Activated naive CD4-positive, alpha-beta T cell treated with anti-CD3 and anti-CD28 coated beads for 36 hours (primary cell): ENCODE measurements at regions not wholly inside any gene's neighbourhood (a gene's known extent, or its start where the extent isn't known, plus 50 kb on each side); places are given as distances from the start of the nearest gene placed in this dataset.

ENCODE experiments used
- CTCF ChIA-PET: fragments of 350-600 bp; sonication (Branson Sonifier 250); formaldehyde crosslinking; loops from one replicate; lab custom pipeline; 2021; ENCODE audit warnings: antibody characterized with exemption; lab: Charles Lee
- DNase-seq: peaks from one replicate; pipeline ENCODE4 v3.0.0-alpha.2; 2020
- H3K27ac Mint-ChIP-seq: one replicate; pipeline ENCODE4 v1.8.0; 2021; ENCODE audit warnings: mild to moderate bottlenecking, mixed read lengths
- H3K27me3 Mint-ChIP-seq: one replicate; pipeline ENCODE4 v1.8.0; 2021; ENCODE audit warnings: low read depth, mixed read lengths
- H3K36me3 Mint-ChIP-seq: one replicate; pipeline ENCODE4 v1.8.0; 2021; ENCODE audit warnings: low read depth, mixed read lengths
- H3K4me1 Mint-ChIP-seq: one replicate; pipeline ENCODE4 v1.8.0; 2021; ENCODE audit warnings: low read depth, mixed read lengths
- H3K4me3 Mint-ChIP-seq: one replicate; pipeline ENCODE4 v1.8.0; 2021; ENCODE audit warnings: mild to moderate bottlenecking, moderate library complexity, mixed read lengths
- H3K9me3 Mint-ChIP-seq: one replicate; pipeline ENCODE4 v1.8.0; 2021; ENCODE audit warnings: mixed read lengths
- intact Hi-C: fragments of 100-400 bp; cut with micrococcal nuclease; formaldehyde crosslinking; loops from one replicate; pipeline ENCODE4 v1.15.1; 2023

DNA sequence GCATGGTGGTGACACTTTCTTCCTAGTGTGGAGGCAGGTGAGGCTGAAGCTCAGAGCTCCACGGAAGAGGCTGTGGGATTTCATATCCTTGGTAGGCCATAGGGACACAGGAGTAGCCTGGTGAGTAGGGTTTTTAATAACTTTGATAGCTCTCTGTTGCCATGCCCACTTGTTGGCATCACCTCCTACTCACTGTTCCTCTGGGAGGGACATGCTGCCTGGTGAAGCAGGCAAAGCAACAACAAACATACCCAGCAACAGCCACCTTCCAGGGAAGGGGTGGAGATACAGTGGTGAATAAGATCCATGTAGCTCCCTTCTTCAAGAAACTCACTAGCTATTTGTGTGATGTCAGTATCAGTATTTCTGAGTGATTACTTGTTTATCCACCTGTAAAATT is 285.4 kb downstream of the CLIC5 start:
- Mint-ChIP-seq H3K4me3 (no peak overlapping the region), H3K4me1 (no peaks in the 10 kb centered on the region), H3K27me3 (peaks cover 18% of the 10 kb centered on the region), H3K36me3 (no peaks in the 10 kb centered on the region), H3K27ac (no peak overlapping the region), H3K9me3 (no peaks in the 10 kb centered on the region)
- no peak for DNase-seq
- CTCF ChIA-PET: no interaction called here
- intact Hi-C loops: no loop called here

DNA sequence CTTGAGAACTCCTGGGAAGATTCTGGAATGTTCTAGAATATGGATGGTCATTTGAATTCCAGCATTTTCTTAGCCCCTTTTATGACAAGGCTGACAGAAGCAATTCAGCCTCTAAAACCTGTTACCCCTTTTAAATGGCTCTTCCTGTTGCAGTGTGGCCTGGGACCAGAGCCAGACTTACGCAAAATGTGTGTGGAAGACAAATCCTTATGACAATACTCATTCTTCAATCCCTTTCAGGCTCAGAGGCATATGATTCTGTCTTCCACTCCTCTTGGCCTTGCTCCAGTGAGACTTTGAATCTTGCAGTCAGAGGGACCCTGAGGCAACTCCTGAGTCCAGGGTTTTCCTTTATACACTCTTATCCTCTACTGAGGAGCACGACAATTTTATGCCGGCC is 287.0 kb downstream of the CLIC5 start:
- Mint-ChIP-seq H3K9me3 (no peaks in the 10 kb centered on the region), H3K4me3 (no peak overlapping the region), H3K27ac (no peak overlapping the region), H3K4me1 (no peaks in the 10 kb centered on the region), H3K36me3 (no peaks in the 10 kb centered on the region), H3K27me3 (peaks cover 9% of the 10 kb centered on the region)
- CTCF ChIA-PET: no interaction called here
- no peak for DNase-seq
- intact Hi-C loops: no loop called here

DNA sequence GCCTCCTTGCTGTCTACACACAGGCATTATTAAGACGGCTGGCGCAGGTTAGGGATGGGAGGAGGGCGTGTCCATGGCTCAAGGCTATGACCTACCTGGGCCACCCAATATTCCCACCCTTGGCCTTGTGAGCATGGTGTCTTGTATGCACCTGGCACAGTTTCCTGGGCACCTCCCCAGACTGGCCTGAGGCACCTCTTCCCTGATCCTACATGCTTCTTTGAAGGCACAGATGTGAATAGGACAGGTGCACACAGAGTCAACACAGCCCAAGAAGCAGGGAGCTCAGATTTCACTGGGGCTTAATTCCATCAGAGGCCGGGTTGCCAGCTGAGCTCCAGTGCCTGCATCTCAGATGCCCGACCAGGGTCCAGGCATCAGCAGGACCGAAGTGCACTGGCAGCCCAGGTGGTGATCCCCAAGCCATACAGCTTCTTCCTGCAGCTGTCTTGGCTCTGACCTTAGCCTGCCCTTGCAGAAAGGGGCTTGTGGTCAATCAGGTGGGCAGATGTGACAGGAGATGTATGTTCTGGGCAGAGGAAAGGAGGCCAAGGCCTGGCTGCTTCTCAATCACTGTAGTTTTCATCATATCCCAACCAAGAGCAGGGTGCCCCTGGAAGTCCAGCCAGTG is 287.7 kb downstream of the CLIC5 start:
- H3K4me1 Mint-ChIP-seq: no peaks in the 10 kb centered on the region
- no peak overlapping the region for H3K27ac Mint-ChIP-seq
- intact Hi-C loops: no loop called here
- no peaks in the 10 kb centered on the region for H3K9me3 Mint-ChIP-seq
- H3K27me3 Mint-ChIP-seq: peaks cover 5% of the 10 kb centered on the region
- no peaks in the 10 kb centered on the region for H3K36me3 Mint-ChIP-seq
- no peak for DNase-seq
- CTCF ChIA-PET: interaction anchor here (0.6 kb wide), 1 partner anchor 690 kb away, joined by 3 read pairs; no protein-coding TSS in a partner anchor
- H3K4me3 Mint-ChIP-seq: no peak overlapping the region

DNA sequence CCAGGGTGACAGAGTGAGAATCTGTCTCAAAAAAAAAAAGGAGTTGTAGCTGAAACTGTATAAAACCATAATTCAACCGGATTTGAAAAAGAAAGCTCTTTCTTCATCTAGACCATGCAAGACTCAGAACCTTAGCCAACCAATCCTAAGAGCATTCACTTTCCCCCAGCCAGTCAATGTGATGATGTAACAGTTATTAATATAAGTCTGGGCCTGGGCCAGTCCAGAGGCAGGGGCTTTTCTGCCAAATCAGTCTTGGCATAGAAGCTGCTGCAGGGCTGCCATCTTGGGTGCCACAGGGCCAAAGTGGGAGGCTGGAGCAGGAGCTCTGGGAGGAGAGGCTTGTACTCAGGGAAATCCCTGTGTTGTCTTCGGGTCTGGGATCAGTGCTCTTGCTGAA is 288.4 kb downstream of the CLIC5 start:
- DNase-seq: no peak
- no peak overlapping the region for H3K27ac Mint-ChIP-seq
- H3K36me3 Mint-ChIP-seq: no peaks in the 10 kb centered on the region
- no peak overlapping the region for H3K4me3 Mint-ChIP-seq
- H3K9me3 Mint-ChIP-seq: peaks cover 2% of the 10 kb centered on the region
- CTCF ChIA-PET: interaction anchor here (0.5 to 0.6 kb wide), 2 partner anchors 414 to 689 kb away, joined by 3 read pairs; no protein-coding TSS in a partner anchor
- intact Hi-C loops: no loop called here
- H3K4me1 Mint-ChIP-seq: no peaks in the 10 kb centered on the region
- H3K27me3 Mint-ChIP-seq: no peaks in the 10 kb centered on the region

DNA sequence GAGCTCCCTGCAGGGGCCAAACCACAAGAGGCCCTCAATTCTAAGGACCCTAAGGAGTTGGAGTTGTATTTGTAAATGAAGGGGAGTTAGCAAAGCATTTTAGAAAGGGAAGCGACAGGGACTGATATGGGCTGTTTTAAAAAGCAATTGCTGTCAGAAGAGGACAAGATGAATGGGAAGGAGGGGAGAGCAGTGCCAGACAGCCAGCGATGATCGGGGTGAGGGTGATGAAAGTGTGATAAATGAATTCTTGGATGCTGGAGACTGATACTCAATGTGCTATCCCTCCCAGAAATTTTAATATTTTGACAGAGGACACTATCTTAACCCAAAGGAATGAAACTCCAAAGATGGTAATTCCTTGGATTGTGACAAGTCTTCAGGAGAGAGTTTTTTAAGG is 289.2 kb downstream of the CLIC5 start:
- Mint-ChIP-seq H3K36me3 (no peaks in the 10 kb centered on the region), H3K27me3 (no peaks in the 10 kb centered on the region), H3K27ac (no peak overlapping the region), H3K9me3 (peaks cover 2% of the 10 kb centered on the region), H3K4me3 (no peak overlapping the region), H3K4me1 (no peaks in the 10 kb centered on the region)
- no peak for DNase-seq
- intact Hi-C loops: no loop called here
- CTCF ChIA-PET: no interaction called here

DNA sequence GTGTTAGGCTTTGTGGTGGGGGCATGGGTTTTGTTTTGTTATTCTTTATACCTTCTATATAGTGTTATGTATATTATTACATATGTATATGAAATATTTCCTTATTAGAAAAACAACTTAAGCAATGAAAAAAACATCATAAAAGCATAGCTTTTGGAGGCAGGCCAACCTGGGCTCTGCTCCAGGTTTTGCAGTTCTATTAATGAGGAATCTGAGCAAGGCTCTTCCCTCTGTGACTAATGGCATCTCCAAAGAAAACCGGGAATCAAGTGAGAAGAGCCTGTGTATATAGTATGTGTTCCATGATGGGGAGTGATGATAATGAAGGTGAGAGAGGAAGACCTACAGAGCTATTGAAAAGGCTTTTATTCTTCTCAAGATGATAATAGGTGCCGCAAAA is 291.1 kb downstream of the CLIC5 start:
- Mint-ChIP-seq H3K27me3 (no peaks in the 10 kb centered on the region), H3K4me1 (no peaks in the 10 kb centered on the region), H3K4me3 (no peak overlapping the region), H3K9me3 (peaks cover 2% of the 10 kb centered on the region), H3K36me3 (no peaks in the 10 kb centered on the region), H3K27ac (no peak overlapping the region)
- DNase-seq: no peak
- CTCF ChIA-PET: interaction anchor here (0.6 kb wide), 1 partner anchor 10 kb away, joined by 3 read pairs; no protein-coding TSS in a partner anchor
- intact Hi-C loops: no loop called here

DNA sequence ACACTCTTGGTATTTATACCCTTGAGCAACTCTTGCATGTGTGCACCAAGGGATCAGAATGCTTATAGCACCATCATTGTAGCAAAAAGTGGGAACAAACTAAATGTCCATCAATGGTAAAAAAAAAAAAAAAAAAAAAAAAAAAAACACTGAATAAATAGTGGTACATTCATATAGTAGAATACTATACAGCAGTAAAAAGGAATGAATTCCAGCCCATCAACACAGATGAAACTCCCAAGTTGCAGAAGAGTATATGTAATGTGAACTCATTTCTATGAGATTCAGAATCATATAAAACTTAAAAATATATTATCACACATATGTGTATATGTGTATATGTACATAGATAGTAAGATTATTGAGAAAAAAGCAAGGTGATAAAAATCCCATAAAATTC is 291.6 kb downstream of the CLIC5 start:
- no peaks in the 10 kb centered on the region for H3K36me3 Mint-ChIP-seq
- peaks cover 2% of the 10 kb centered on the region for H3K9me3 Mint-ChIP-seq
- intact Hi-C loops: no loop called here
- no peak overlapping the region for H3K27ac Mint-ChIP-seq
- H3K4me1 Mint-ChIP-seq: no peaks in the 10 kb centered on the region
- no peak overlapping the region for H3K4me3 Mint-ChIP-seq
- CTCF ChIA-PET: no interaction called here
- DNase-seq: no peak
- no peaks in the 10 kb centered on the region for H3K27me3 Mint-ChIP-seq

DNA sequence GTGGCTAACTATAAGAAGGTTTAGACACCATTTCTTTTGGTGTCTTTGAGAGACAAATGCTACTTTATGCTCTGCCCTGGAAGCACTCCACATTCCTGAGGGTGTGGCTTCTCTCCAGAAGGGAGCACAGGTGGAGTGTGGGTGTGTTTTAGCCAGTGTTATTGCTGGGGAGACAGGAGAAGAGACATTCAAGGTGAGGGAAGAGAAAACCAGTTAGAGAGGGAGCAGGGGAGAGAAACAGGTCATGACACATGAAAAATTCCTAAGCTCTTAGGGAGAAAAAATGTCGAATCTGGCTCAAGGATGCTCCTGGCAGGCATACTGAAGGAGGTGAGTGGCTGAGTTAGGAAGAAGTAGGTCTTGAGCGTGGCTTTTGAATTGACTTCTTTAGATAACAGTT is 292.8 kb downstream of the CLIC5 start:
- DNase-seq: no peak
- no peaks in the 10 kb centered on the region for H3K4me1 Mint-ChIP-seq
- no peak overlapping the region for H3K4me3 Mint-ChIP-seq
- H3K9me3 Mint-ChIP-seq: peaks cover 2% of the 10 kb centered on the region
- CTCF ChIA-PET: no interaction called here
- intact Hi-C loops: no loop called here
- no peak overlapping the region for H3K27ac Mint-ChIP-seq
- H3K36me3 Mint-ChIP-seq: no peaks in the 10 kb centered on the region
- H3K27me3 Mint-ChIP-seq: no peaks in the 10 kb centered on the region

DNA sequence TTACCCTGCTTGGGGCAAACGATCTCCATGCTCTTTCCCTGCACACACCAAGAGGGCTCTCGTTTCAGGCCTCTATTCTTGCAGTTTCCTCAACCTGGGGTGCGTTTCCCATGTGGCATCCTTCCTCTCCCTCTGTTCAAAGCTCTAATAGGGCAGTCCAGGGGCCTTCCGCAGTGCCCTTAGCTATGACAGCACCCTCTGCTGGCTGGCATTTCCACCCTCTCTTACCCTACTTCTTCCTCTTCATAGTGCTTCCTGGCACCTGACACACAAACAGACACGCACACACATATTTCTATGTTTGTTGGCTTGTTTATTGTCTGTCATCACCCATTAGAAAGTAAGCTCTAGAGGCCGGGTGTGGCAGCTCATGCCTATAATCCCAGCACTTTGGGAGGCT is 294.0 kb downstream of the CLIC5 start:
- no peaks in the 10 kb centered on the region for H3K36me3 Mint-ChIP-seq
- intact Hi-C loops: no loop called here
- no peaks in the 10 kb centered on the region for H3K27me3 Mint-ChIP-seq
- no peak overlapping the region for H3K4me3 Mint-ChIP-seq
- peaks cover 2% of the 10 kb centered on the region for H3K9me3 Mint-ChIP-seq
- CTCF ChIA-PET: no interaction called here
- no peaks in the 10 kb centered on the region for H3K4me1 Mint-ChIP-seq
- no peak for DNase-seq
- H3K27ac Mint-ChIP-seq: no peak overlapping the region

DNA sequence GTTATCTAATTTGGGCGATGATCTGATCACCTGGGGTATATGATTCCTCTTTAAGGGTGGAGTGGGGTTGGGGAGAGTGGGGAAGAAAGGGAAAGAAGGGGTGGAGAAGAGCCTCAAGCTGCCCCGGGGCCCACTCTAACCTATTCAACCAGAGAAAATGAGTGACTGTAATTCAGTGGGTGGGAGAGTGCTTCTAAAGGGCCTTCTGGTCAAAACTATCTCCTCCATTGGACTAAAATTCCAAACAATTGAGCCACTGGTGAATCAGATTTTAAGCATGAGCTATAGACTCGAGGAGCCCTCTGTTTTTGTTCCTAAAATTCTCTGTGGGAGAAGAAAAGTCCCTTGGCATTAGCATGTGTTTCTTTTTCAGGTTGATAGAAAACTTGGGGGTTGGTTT is 296.8 kb downstream of the CLIC5 start:
- H3K4me1 Mint-ChIP-seq: peaks cover 15% of the 10 kb centered on the region
- H3K9me3 Mint-ChIP-seq: peaks cover 2% of the 10 kb centered on the region
- intact Hi-C loops: loop anchor here (10.0 kb wide), 2 partner anchors 424 to 714 kb away; no protein-coding TSS in a partner anchor
- H3K36me3 Mint-ChIP-seq: no peaks in the 10 kb centered on the region
- CTCF ChIA-PET: no interaction called here
- no peak for DNase-seq
- no peaks in the 10 kb centered on the region for H3K27me3 Mint-ChIP-seq
- H3K27ac Mint-ChIP-seq: no peak overlapping the region
- no peak overlapping the region for H3K4me3 Mint-ChIP-seq

DNA sequence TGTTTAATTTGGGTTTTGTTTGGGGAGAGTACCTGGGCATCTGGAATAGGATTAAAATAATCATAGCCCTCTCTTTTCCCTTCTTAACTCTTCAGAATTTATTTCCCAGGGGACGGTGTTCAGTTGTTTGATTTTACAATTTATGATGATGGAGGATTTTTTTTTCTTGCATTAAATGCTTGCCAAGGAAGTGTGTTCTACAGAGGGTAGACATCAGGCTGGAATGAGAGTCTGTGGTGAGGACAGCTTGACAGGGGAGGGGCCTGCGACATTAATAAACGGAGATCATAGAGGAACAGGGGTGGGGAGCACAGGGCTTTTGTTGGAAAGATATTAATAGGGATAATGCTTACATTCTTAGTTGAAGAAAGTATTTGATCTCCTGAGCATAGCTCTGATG is 297.5 kb downstream of the CLIC5 start:
- CTCF ChIA-PET: no interaction called here
- H3K4me3 Mint-ChIP-seq: no peak overlapping the region
- no peak for DNase-seq
- H3K27ac Mint-ChIP-seq: no peak overlapping the region
- no peaks in the 10 kb centered on the region for H3K27me3 Mint-ChIP-seq
- peaks cover 17% of the 10 kb centered on the region for H3K4me1 Mint-ChIP-seq
- no peaks in the 10 kb centered on the region for H3K36me3 Mint-ChIP-seq
- peaks cover 2% of the 10 kb centered on the region for H3K9me3 Mint-ChIP-seq
- intact Hi-C loops: loop anchor here (10.0 kb wide), 2 partner anchors 423 to 713 kb away; no protein-coding TSS in a partner anchor

DNA sequence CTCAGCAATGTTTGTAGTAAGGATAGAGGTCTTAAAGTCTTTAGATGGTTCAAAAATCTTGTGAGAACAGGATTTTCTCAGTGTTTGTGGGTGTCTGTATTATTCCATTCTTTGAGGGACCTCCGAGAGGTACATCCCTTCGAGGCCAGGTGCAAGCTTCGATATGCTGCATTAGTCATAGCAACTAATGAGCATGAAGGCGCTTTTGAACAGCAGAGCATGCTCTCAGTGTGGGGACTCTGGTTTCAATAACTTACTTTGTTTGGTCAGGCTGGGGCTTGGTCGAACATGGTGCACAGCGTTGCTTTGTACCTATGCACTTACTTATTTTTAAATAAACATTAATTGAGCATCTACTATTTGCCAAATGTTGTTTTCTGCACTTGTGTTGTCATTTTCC is 297.9 kb downstream of the CLIC5 start:
- H3K27me3 Mint-ChIP-seq: no peaks in the 10 kb centered on the region
- no peak overlapping the region for H3K27ac Mint-ChIP-seq
- intact Hi-C loops: loop anchor here (10.0 kb wide), 2 partner anchors 423 to 713 kb away; no protein-coding TSS in a partner anchor
- H3K36me3 Mint-ChIP-seq: no peaks in the 10 kb centered on the region
- H3K4me1 Mint-ChIP-seq: peaks cover 17% of the 10 kb centered on the region
- no peak for DNase-seq
- H3K4me3 Mint-ChIP-seq: no peak overlapping the region
- CTCF ChIA-PET: no interaction called here
- peaks cover under 1% of the 10 kb centered on the region for H3K9me3 Mint-ChIP-seq

DNA sequence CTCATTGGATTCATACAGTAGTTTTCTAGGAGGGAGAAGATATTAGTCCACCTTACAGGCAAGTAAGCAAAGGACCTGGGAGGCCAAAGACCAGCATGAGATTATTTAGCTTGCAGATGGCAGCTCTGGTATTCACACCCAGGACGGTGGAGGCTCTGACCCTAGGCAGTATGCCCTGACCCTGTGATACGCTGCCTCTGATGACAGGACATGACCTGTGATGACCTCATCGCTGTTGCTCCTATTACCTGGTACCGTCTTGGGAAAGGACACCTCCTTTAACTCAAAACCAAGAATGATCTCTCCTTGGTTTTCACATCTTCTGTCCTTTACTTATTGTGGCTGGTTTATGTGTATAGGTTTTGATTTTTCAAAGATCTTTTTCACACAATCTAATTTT is 298.6 kb downstream of the CLIC5 start:
- Mint-ChIP-seq H3K36me3 (no peaks in the 10 kb centered on the region), H3K4me3 (no peak overlapping the region), H3K27me3 (no peaks in the 10 kb centered on the region), H3K4me1 (peaks cover 17% of the 10 kb centered on the region), H3K9me3 (no peaks in the 10 kb centered on the region), H3K27ac (no peak overlapping the region)
- CTCF ChIA-PET: no interaction called here
- DNase-seq: no peak
- intact Hi-C loops: loop anchor here (10.0 kb wide), 2 partner anchors 422 to 712 kb away; no protein-coding TSS in a partner anchor
